ENCODE measurements at regions not wholly inside any gene's neighbourhood (a gene's known extent, or its start where the extent isn't known, plus 50 kb on each side); places are given as distances from the start of the nearest gene placed in this dataset.
"Not testable (repeated sequence)": the region's sequence is repeated elsewhere in the genome, so short reads cannot be mapped to it uniquely, and the experiment has no call there.

DNA sequence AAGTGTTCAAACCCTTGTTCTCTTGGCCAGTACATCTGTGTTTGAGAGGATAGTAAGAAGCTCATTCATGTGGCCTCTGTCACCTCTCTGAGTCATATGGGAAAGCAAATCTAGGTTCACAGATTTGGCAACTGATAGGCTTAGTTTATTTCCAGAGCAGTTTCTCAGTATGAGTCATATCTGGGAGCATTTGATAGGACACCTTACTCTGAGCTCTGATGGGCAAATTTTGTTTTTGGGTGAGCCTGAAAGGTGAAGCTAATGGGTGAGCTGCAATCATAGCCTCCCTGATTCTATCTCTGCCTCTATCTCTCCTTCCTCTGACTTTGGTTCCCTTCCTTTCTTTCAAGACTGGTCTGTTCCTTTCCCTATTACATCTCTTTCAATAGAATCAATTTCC lies 134.4 kb downstream of the S1PR1 start:
- no peak overlapping the region for H3K4me3 ChIP-seq (ENCODE audit: low read length)
- no peaks in the 10 kb centered on the region for H3K9me3 ChIP-seq (ENCODE audit: low read depth, low read length)
- no peaks in the 10 kb centered on the region for H3K4me1 ChIP-seq (ENCODE audit: insufficient read depth, low read length)
- no peaks in the 10 kb centered on the region for H3K27me3 ChIP-seq (ENCODE audit: insufficient read depth, low read length)

DNA sequence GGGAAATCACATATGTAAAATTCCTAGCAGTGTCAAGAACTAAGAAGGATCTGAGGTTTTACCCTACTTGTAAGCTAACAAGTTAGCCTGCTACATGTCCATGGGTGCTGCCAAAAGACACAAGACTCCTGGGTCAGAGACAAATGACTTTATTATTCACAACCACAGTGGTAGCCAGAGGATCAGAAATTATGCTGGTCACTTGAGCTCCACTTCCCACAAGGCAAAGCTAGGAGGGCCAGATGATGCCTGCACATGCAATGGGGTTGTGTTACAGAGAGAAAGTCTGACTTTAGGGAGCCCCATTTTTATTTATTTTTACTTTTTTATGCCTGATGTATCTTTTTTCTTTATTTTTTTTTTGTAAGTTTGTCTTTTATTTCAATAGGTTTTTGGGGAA lies 136.8 kb downstream of the S1PR1 start:
- no peaks in the 10 kb centered on the region for H3K27me3 ChIP-seq (ENCODE audit: insufficient read depth, low read length)
- H3K9me3 ChIP-seq (ENCODE audit: low read depth, low read length) = no peaks in the 10 kb centered on the region
- H3K4me3 ChIP-seq (ENCODE audit: low read length) = no peak overlapping the region
- H3K4me1 ChIP-seq (ENCODE audit: insufficient read depth, low read length) = no peaks in the 10 kb centered on the region

DNA sequence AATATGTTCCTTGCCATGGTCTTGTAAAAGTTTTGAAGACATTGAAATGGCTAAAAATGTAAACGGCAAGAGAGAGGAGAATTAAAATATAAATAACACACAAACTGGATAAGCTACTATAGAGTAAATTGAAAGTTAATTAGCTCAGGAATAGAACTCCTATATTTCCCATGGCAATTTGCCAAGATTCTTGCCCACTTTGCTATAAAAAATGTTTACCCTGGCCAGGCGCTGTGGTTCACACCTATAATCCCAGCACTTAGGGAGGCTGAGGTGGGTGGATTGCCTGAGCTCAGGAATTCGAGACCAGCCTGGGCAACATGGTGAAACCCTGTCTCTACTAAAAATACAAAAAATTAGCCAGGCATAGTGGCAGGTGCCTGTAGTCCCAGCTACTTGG lies 138.6 kb downstream of the S1PR1 start:
- H3K27me3 ChIP-seq (ENCODE audit: insufficient read depth, low read length); H3K9me3 ChIP-seq (ENCODE audit: low read depth, low read length); H3K4me3 ChIP-seq (ENCODE audit: low read length); H3K4me1 ChIP-seq (ENCODE audit: insufficient read depth, low read length): not testable (repeated sequence)

DNA sequence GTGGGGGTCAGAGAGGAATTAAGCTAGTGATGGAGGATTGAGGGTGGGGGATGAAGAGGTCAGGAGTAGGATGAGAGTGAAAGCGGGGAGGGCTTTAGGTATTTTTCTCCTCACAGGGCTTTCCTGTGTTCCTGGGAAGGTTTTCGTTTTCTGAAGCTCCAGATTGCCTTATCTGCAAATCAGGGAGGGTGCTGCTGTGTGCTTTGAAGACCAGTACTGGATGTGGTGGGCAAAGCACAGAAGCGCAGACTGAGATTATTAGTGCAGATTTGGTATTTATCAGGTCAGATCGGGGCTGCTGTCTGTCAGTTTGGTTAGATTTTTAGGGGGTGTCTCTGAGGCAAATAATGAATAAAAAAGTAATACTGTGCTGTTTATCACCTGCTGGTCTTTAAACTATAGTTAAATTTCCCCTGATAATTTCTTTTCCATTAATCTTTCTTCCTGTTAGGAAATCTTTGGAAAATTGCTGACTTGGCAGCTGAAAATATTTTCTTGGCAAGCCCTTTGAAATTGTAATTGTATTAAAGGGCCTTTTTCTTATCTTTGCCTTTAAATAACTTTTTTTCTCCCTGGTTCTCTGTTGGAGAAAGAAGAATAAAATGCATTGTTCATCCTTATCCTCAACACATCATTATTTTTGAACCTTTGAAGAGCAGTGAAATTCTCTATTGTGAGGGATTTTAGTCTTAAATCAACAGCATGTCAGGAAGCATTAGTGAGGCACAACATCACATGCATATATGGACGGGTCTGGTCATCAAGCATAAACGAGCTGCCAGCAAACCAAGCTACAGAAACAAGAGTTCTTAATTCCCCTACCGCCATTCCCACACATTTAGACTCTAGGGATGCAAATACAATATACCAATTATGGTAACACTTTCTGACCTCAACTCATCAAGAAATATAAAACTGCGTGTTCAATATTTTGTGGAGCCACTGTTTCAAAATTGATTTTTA lies 139.6 kb downstream of the S1PR1 start:
- Histone ChIP-seq H3K9me3 (ENCODE audit: low read depth, low read length) (no peaks in the 10 kb centered on the region), H3K27me3 (ENCODE audit: insufficient read depth, low read length) (no peaks in the 10 kb centered on the region), H3K4me1 (ENCODE audit: insufficient read depth, low read length) (peaks cover 2% of the 10 kb centered on the region), H3K4me3 (ENCODE audit: low read length) (no peak overlapping the region)

DNA sequence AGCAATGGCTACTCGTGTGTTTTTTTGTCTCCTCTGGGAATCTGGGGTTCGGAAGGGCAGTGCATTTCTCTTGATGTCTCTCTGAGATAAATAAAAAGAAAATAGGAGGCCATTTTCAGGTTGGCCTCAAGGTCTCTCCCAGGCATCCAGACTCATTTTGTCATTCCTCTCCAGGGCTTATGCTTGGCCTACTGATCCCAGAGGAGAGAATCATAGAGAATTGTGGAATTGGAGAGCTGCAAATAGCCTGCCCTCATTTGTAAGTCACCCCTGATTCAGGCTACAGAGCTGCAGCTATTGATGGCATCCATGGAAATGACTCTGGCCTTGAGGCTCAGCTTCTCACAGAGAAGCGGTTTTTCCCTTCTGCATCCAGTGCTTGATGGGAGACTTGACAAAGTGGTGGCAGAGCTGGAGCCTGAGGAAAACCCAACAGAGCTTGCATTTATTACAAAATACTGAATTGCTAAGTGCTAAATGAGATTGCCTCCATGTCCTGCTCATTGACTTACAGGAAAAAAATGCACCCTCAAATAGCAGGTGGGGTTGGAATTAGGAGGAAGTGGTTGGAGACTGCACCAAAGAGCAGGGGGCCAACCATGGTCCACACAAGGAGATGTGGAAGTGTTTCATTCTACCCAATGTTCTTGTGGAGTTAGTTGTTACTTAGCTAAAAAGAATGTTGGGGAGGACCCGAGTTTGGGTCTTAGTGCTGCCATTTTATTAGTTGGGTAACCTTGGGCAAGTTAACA lies 140.4 kb downstream of the S1PR1 start:
- peaks cover 2% of the 10 kb centered on the region for H3K4me1 ChIP-seq (ENCODE audit: insufficient read depth, low read length)
- H3K9me3 ChIP-seq (ENCODE audit: low read depth, low read length) = no peaks in the 10 kb centered on the region
- no peak overlapping the region for H3K4me3 ChIP-seq (ENCODE audit: low read length)
- no peaks in the 10 kb centered on the region for H3K27me3 ChIP-seq (ENCODE audit: insufficient read depth, low read length)

DNA sequence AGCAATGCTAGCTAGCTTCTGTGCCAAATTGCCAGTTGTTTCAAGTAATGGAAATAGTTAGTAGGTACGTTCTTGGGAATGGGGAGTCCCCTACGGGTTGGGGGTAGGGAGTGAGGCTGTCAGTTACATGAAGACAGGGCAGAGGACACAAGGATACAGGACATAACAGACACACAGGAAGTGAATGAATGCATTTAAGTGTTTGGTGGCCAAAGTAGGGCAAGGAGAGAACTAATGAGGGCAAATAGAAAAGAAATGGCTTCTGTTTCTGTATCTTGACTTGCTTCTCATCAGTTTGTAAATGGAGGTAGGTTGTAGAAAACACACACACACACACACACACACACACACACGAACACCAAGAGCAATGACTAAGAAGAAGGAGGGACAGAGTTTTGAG lies 142.2 kb downstream of the S1PR1 start:
- H3K4me1 ChIP-seq (ENCODE audit: insufficient read depth, low read length) = peaks cover 2% of the 10 kb centered on the region
- H3K27me3 ChIP-seq (ENCODE audit: insufficient read depth, low read length) = no peaks in the 10 kb centered on the region
- no peak overlapping the region for H3K4me3 ChIP-seq (ENCODE audit: low read length)
- H3K9me3 ChIP-seq (ENCODE audit: low read depth, low read length) = no peaks in the 10 kb centered on the region

DNA sequence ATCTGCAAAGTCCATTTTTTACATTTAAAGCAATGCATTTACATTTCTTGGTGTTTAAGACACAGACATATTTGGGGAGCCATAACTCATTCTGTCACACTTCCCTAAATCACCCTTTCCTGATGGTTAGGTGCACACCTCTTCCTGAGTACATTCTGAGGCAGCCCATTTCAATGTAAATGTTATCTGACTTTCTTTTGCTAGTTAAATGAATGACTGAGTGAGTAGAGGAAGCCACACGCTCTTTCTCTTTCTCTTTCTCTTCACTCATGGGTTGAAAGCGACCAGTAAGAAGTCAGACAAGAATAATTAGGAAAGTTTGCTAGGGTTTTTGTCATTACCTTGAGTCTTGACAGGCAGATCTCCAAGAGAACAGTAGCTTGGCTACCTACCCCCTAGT lies 143.1 kb downstream of the S1PR1 start:
- Histone ChIP-seq H3K9me3 (ENCODE audit: low read depth, low read length) (no peaks in the 10 kb centered on the region), H3K27me3 (ENCODE audit: insufficient read depth, low read length) (no peaks in the 10 kb centered on the region), H3K4me1 (ENCODE audit: insufficient read depth, low read length) (peaks cover 2% of the 10 kb centered on the region), H3K4me3 (ENCODE audit: low read length) (no peak overlapping the region)

DNA sequence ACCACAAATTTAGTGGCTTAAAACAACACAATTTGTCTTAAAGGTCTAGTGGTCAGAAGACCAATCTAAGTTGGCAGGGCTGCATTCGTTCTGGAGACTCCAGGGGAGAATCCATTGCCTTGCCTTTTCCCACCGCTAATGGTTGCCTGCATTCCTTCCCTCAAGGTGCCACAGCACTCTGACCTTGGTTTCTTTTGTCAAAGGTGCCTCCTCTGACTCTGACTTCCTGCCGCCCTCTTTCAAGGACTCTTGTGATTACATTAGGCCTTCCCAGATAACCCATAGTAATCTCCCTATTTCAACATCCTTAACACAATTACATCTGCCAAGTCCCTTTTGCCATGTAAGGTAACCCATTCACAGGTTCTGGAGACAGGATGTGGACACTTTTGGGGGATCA lies 145.3 kb downstream of the S1PR1 start:
- H3K9me3 ChIP-seq (ENCODE audit: low read depth, low read length) = no peaks in the 10 kb centered on the region
- peaks cover 2% of the 10 kb centered on the region for H3K4me1 ChIP-seq (ENCODE audit: insufficient read depth, low read length)
- no peaks in the 10 kb centered on the region for H3K27me3 ChIP-seq (ENCODE audit: insufficient read depth, low read length)
- H3K4me3 ChIP-seq (ENCODE audit: low read length) = no peak overlapping the region

DNA sequence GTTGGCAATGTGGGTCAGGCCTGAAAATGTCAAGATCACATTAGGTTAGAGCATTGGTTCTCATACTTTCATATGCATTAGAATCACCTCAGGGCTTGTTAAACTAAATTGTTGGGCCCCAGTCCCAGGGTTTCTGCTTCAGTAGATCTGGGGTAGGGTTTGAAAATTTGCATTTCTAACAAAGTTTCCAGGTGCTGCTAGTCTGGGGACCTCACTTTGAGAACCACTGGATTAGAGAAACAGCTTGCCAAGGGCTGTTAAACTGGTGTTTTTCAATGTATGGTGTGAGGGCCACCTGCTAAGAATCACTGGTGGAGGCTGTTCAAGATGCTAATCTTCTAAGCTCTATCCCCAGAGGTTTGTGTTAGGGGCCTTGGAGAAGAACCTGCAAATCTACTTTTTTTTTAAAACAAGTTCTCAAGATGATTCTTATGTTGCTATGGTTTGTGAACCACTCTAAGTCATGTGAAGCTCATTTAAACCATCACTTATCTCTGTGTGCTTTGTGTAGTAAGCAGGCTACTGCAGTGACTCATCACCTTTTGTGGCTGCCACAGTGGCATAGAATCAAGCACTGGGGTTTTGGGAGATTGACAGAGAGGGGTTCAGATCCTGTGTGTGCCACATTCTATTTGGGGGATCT lies 152.2 kb downstream of the S1PR1 start:
- Histone ChIP-seq H3K27me3 (ENCODE audit: insufficient read depth, low read length) (no peaks in the 10 kb centered on the region), H3K4me1 (ENCODE audit: insufficient read depth, low read length) (peaks cover 6% of the 10 kb centered on the region), H3K9me3 (ENCODE audit: low read depth, low read length) (no peaks in the 10 kb centered on the region), H3K4me3 (ENCODE audit: low read length) (no peak overlapping the region)

DNA sequence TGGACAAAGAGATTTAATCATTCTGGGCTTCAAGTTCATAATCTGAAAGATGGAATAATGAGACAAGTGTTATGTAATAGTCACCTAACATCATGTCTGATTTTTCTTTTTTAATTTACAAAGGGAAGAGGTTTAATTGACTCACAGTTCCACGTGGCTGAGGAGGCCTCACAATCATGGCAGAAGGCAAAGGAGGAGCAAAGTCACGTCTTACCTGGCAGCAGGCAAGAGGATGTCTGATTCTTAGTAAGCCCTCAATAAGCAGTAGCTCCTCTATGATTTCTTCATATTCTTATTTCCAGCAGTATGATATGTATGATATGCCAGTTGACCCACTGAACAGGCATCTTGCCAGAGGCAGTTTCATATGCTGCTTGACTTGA lies 152.7 kb downstream of the S1PR1 start:
- Histone ChIP-seq H3K4me1 (ENCODE audit: insufficient read depth, low read length) (peaks cover 6% of the 10 kb centered on the region), H3K27me3 (ENCODE audit: insufficient read depth, low read length) (no peaks in the 10 kb centered on the region), H3K9me3 (ENCODE audit: low read depth, low read length) (no peaks in the 10 kb centered on the region), H3K4me3 (ENCODE audit: low read length) (no peak overlapping the region)

DNA sequence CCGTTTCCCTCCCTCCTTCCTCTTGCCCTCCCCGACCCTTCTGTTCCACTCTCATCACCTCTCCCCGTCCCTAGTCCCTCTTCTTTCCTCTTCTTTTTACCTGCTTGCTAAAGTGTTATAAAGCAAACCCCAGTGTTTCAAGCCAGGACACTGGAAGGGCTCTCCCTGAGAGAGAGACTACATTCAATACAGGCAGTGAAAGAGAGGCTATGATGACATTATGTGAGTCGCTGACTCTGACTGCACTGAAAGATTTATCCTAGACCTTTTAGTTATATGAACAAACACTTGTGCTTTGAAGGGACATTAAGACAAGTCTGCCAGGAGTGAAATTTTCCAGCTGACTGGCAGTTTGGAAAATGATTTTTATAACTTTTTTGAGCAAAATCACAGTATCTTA lies 155.7 kb downstream of the S1PR1 start:
- H3K4me1 ChIP-seq (ENCODE audit: insufficient read depth, low read length) = peaks cover 6% of the 10 kb centered on the region
- no peaks in the 10 kb centered on the region for H3K27me3 ChIP-seq (ENCODE audit: insufficient read depth, low read length)
- H3K9me3 ChIP-seq (ENCODE audit: low read depth, low read length) = no peaks in the 10 kb centered on the region
- no peak overlapping the region for H3K4me3 ChIP-seq (ENCODE audit: low read length)

DNA sequence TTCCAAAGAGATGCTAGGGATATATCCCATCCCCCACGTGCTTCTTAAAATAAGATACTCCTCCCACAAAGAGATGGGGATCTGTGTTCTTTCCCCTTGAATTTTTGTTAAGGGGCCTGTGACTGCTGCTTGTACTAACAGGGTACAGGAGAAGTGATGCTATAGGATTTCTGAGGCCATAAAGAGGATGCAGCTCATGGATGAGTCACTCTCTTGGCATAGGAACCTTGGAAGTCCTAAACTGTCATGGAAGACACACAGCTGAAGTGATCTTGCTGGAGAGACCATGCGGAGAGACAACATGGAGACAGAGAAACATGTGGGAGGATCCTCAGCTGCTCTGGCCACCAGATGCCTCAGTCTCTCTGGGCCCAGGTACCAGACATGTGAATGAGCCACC lies 157.2 kb downstream of the S1PR1 start:
- no peak overlapping the region for H3K4me3 ChIP-seq (ENCODE audit: low read length)
- H3K9me3 ChIP-seq (ENCODE audit: low read depth, low read length) = no peaks in the 10 kb centered on the region
- H3K4me1 ChIP-seq (ENCODE audit: insufficient read depth, low read length) = peaks cover 1% of the 10 kb centered on the region
- no peaks in the 10 kb centered on the region for H3K27me3 ChIP-seq (ENCODE audit: insufficient read depth, low read length)

DNA sequence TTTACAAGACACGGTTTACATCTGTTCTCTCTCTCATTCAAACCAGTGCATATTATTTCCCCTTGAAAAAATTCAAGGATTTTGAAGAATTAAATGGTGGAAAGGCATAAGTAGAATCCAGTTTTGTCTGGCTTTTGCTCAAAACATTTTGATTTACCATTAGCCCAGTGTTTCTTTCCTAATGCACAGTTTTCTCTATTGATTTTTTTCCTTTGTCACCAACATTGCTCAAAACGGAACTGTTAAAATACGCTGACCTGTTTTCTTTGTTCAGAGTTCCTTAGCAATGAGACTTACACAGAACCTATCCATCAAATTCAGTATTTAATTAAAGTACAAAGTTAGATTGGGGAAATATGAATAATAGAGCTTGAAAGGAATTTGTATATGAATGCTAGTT lies 162.4 kb downstream of the S1PR1 start:
- Histone ChIP-seq H3K9me3 (ENCODE audit: low read depth, low read length) (no peaks in the 10 kb centered on the region), H3K27me3 (ENCODE audit: insufficient read depth, low read length) (no peaks in the 10 kb centered on the region), H3K4me3 (ENCODE audit: low read length) (no peak overlapping the region), H3K4me1 (ENCODE audit: insufficient read depth, low read length) (no peaks in the 10 kb centered on the region)

DNA sequence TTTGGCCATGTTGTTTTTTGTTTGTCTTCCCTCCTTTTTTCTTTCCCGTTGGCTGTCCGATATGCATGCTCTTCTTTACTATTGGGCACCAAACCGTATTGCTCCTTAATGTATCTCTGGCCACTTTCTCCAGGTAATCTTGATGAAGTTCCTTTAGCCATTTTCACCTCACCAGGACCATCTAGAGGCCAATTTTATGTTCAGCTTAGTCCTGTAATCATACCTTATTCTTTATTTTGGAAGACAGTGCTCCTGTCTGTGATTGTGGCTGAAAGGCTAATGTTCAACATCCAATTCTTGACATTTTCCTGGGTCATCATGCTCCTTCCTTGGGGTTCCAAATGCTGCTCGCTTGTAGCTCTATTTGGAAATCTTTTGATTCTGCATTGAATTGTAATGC lies 169.5 kb downstream of the S1PR1 start:
- no peak overlapping the region for H3K4me3 ChIP-seq (ENCODE audit: low read length)
- H3K9me3 ChIP-seq (ENCODE audit: low read depth, low read length) = no peaks in the 10 kb centered on the region
- H3K27me3 ChIP-seq (ENCODE audit: insufficient read depth, low read length) = no peaks in the 10 kb centered on the region
- peaks cover 14% of the 10 kb centered on the region for H3K4me1 ChIP-seq (ENCODE audit: insufficient read depth, low read length)

DNA sequence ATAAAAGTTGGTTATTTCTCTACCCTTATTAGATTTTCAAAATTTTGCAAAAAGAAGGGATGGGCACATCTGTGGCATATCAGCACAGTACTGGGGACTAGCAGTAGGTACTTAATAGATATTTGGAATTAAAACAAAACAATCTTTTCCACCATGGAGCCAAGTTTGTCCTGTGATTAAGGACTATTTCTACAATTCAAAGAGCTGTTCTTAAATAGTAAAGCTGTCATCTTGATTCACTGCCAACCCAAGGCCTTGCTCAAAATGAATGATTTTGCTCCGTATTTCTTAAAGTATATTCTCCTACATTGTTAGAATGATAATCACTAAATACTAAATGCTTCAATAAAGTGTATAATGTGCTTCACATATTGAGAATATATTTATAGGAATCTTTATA lies 169.9 kb downstream of the S1PR1 start:
- peaks cover 14% of the 10 kb centered on the region for H3K4me1 ChIP-seq (ENCODE audit: insufficient read depth, low read length)

More for the DNA sequence above, 169.9 kb downstream of the S1PR1 start:
- no peaks in the 10 kb centered on the region for H3K27me3 ChIP-seq (ENCODE audit: insufficient read depth, low read length)
- H3K9me3 ChIP-seq (ENCODE audit: low read depth, low read length) = no peaks in the 10 kb centered on the region
- H3K4me3 ChIP-seq (ENCODE audit: low read length) = no peak overlapping the region

All from mononuclear cell (primary cell).